ENCODE measurements at regions not wholly inside any gene's neighbourhood (a gene's known extent, or its start where the extent isn't known, plus 50 kb on each side); places are given as distances from the start of the nearest gene placed in this dataset.
"Not testable (repeated sequence)": the region's sequence is repeated elsewhere in the genome, so short reads cannot be mapped to it uniquely, and the experiment has no call there.

DNA sequence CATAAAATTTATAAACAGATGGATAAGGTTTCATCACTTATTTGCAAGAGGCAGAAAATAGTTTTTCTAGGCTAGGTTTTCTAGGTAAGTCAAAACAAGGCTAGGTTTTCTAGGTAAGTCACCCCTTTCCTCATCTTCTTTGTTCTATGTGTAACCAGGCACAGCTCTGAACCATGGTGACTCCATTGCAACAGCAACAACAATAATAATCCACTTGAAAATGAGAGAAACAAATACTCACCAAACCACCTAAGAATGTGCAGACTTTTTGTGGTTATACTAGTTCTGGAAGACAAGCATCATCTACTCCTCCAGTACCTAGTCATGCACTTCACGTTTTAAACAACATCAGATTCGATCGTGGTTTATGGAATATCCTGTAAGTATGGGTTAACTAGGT is 237.4 kb upstream of the ACVR2A start:
- ChIA-PET CTCF (interaction anchor here (0.6 kb wide), 1 partner anchor 11 kb away, joined by 3 read pairs; no protein-coding TSS in a partner anchor), POLR2A (ENCODE audit: low non-redundant PET) (no interaction called here)
- H3K27ac ChIP-seq, result no peak overlapping the region
- TF ChIP-seq, protein P1, sequence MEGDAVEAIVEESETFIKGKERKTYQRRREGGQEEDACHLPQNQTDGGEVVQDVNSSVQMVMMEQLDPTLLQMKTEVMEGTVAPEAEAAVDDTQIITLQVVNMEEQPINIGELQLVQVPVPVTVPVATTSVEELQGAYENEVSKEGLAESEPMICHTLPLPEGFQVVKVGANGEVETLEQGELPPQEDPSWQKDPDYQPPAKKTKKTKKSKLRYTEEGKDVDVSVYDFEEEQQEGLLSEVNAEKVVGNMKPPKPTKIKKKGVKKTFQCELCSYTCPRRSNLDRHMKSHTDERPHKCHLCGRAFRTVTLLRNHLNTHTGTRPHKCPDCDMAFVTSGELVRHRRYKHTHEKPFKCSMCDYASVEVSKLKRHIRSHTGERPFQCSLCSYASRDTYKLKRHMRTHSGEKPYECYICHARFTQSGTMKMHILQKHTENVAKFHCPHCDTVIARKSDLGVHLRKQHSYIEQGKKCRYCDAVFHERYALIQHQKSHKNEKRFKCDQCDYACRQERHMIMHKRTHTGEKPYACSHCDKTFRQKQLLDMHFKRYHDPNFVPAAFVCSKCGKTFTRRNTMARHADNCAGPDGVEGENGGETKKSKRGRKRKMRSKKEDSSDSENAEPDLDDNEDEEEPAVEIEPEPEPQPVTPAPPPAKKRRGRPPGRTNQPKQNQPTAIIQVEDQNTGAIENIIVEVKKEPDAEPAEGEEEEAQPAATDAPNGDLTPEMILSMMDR (conservative IDR thresholded peaks at IDR 0.05; ENCODE audit: low read depth), result no peak
- no peak for DNase-seq (ENCODE audit: low spot score)

GRCh38 chr2:147603876-147604275 is 241.0 kb upstream of the ACVR2A start:
- TF ChIP-seq, protein P1 (conservative IDR thresholded peaks at IDR 0.05; ENCODE audit: low read depth), result no peak
- H3K27ac ChIP-seq, result no peak overlapping the region
- CTCF ChIA-PET, result no interaction called here
- DNase-seq (ENCODE audit: low spot score), result no peak
- POLR2A ChIA-PET (ENCODE audit: low non-redundant PET), result interaction anchor here (0.6 kb wide), 1 partner anchor 55 kb away, joined by 3 read pairs; no protein-coding TSS in a partner anchor

- ChIA-PET POLR2A (ENCODE audit: low non-redundant PET) (no interaction called here), CTCF (no interaction called here)
- no peak overlapping the region for H3K27ac ChIP-seq
- DNase-seq (ENCODE audit: low spot score), result no peak
- TF ChIP-seq, protein P1 (conservative IDR thresholded peaks at IDR 0.05; ENCODE audit: low read depth), result no peak
Observed at GRCh38 chr2:147603447-147603846, 241.4 kb upstream of the ACVR2A start.

DNA sequence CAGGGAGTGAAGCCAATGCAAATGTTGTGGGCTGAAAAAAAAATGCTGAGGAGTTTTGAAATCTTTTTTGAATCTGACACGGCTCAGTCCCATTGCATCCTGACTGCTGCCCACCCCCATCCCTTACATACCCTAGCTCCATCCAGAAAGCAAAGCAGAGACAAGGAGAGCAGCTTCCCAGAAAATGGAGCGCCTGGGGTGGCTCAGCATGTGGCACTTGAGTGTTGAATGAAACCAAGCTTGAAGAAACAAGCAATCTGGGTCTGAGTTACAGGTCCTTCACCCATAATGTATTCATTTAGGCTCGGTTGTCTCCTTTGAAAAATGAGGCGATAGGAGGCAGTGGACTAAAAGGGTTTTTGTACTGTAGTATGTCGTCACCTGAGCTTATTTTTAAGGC is 244.2 kb upstream of the ACVR2A start:
- no peak for DNase-seq (ENCODE audit: low spot score)
- H3K27ac ChIP-seq, result no peak overlapping the region
- ChIA-PET CTCF (no interaction called here), POLR2A (ENCODE audit: low non-redundant PET) (no interaction called here)
- TF ChIP-seq, protein P1 (conservative IDR thresholded peaks at IDR 0.05; ENCODE audit: low read depth), result no peak

DNA sequence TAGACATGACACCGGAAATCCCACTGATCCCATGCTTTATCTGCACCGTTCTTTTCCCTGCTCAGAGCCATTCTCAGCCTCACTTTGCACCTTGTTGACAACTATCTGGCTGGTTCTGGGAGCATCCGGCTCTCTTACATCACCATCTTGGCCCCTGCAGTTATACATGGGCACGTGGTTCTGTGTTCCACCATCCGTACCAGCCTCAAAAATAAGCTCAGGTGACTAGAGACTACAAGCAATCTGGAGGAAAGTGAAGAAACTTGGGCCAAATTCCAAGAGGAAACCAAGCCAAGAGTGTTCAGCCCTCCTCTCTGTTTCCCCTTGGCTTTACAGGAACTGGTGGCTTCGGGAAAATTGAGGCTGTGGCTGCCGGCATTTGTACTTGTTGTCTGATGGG is 244.6 kb upstream of the ACVR2A start:
- TF ChIP-seq, protein P1 (conservative IDR thresholded peaks at IDR 0.05; ENCODE audit: low read depth), result no peak
- POLR2A ChIA-PET (ENCODE audit: low non-redundant PET), result no interaction called here
- CTCF ChIA-PET, result interaction anchor here (0.6 kb wide), 1 partner anchor 717 kb away, joined by 3 read pairs; no protein-coding TSS in a partner anchor
- no peak for DNase-seq (ENCODE audit: low spot score)
- no peak overlapping the region for H3K27ac ChIP-seq

DNA sequence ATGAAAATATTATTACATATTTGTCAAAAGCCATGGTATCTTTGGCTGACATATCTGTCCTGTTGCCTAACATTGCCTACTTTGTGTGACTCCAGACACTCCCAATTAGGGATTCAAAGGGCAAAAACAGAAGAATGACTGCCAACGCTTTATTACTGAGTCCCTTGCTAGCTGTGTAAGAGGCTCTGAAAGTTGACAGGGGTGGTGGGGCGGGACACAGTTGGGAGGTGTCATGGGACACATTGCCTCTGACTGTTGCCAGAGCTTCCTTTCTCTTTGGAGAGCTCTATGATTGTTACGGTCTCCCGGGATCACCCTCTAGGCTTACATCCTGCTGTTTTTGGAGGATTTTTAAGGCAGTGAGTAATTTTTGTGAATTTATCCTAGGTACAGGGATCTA is 249.6 kb upstream of the ACVR2A start:
- DNase-seq (ENCODE audit: low spot score), result no peak
- TF ChIP-seq, protein P1 (conservative IDR thresholded peaks at IDR 0.05; ENCODE audit: low read depth), result no peak
- POLR2A ChIA-PET (ENCODE audit: low non-redundant PET), result no interaction called here
- CTCF ChIA-PET, result no interaction called here
- H3K27ac ChIP-seq, result no peak overlapping the region

DNA sequence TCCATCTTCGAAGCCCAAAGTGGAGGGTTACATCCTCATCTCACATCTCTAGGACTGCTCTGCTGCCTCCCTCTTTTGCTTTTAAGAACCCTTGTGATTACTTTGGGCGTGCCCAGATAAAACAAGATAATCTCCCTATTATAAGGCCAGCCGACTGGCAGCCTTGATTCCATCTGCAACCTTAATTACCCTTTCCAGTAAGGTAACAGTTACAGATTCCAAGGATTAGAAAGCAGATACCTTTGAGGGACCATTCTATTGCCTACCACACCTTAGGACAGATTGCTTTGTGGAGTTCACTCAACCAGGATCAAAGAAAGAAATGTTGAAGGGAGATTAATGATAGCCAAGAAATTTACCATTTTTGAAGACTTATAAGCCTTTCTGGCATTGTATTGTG is 250.8 kb upstream of the ACVR2A start:
- CTCF ChIA-PET, result no interaction called here
- no peak for DNase-seq (ENCODE audit: low spot score)

DNA sequence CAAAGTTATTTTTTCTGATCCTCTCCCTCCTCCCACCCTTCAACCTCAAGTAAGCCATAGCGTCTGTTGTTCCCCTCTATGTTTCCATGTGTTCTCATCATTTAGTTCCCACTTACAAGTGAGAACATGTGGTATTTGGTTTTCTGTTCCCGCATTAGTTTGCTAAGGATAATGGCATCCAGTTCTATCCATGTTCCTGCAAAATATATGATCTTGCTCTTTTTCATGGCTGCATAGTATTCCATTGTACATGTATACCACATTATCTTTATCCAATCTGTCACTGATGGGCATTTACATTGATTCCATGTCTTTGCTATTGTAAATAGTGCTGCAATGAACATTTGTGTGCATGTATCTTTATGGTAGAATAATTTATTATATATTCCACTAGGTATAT is 252.0 kb upstream of the ACVR2A start:
- H3K27ac ChIP-seq; POLR2A ChIA-PET (ENCODE audit: low non-redundant PET); DNase-seq (ENCODE audit: low spot score); CTCF ChIA-PET: not testable (repeated sequence)

More for the DNA sequence above, 250.8 kb upstream of the ACVR2A start:
- POLR2A ChIA-PET (ENCODE audit: low non-redundant PET), result no interaction called here
- H3K27ac ChIP-seq, result no peak overlapping the region
- TF ChIP-seq, protein P1 (conservative IDR thresholded peaks at IDR 0.05; ENCODE audit: low read depth), result no peak
